ENCODE measurements at regions not wholly inside any gene's neighbourhood (a gene's known extent, or its start where the extent isn't known, plus 50 kb on each side); places are given as distances from the start of the nearest gene placed in this dataset.

GRCh38 chr1:80498673-80499072 is 1302.1 kb upstream of the ADGRL2 start:
- no peak for DNase-seq (ENCODE audit: low read depth in 1 of 2, low spot score in 1 of 2)
- H3K4me3 ChIP-seq (replicated peaks; ENCODE audit: insufficient read depth, low read length) = no peak overlapping the region
- no peak overlapping the region for H3K27ac ChIP-seq (replicated peaks)
- TF ChIP-seq CTCF (IDR thresholded peaks at IDR 0.05; ENCODE audit: insufficient read depth, low read length) (no peak), POLR2AphosphoS5 (IDR thresholded peaks at IDR 0.05; ENCODE audit: low read depth) (no peak), REST (IDR thresholded peaks at IDR 0.05; ENCODE audit: insufficient replicate concordance, low read depth) (no peak)
- no peaks in the 10 kb centered on the region for H3K27me3 ChIP-seq (ENCODE audit: insufficient read depth, poor library complexity, severe bottlenecking)

- DNase-seq (ENCODE audit: low read depth in 1 of 2, low spot score in 1 of 2) = no peak
- Histone ChIP-seq H3K4me3 (replicated peaks; ENCODE audit: insufficient read depth, low read length) (no peak overlapping the region), H3K27me3 (ENCODE audit: insufficient read depth, poor library complexity, severe bottlenecking) (no peaks in the 10 kb centered on the region), H3K27ac (replicated peaks) (no peak overlapping the region)
- no peak for TF ChIP-seq REST (IDR thresholded peaks at IDR 0.05; ENCODE audit: insufficient replicate concordance, low read depth)
- no peak for TF ChIP-seq POLR2AphosphoS5 (IDR thresholded peaks at IDR 0.05; ENCODE audit: low read depth)
- TF ChIP-seq SPI1 (IDR thresholded peaks at IDR 0.05; ENCODE audit: borderline replicate concordance, low read depth) = no peak
- no peak for TF ChIP-seq CTCF (IDR thresholded peaks at IDR 0.05; ENCODE audit: insufficient read depth, low read length)
- no peak for TF ChIP-seq GABPA (IDR thresholded peaks at IDR 0.05; ENCODE audit: low read depth)
Observed at GRCh38 chr1:80495806-80496205, 1304.9 kb upstream of the ADGRL2 start.

- H3K4me3 ChIP-seq (replicated peaks; ENCODE audit: insufficient read depth, low read length) = no peak overlapping the region
- no peak overlapping the region for H3K27ac ChIP-seq (replicated peaks)
- H3K27me3 ChIP-seq (ENCODE audit: insufficient read depth, poor library complexity, severe bottlenecking) = no peaks in the 10 kb centered on the region
- DNase-seq (ENCODE audit: low read depth in 1 of 2, low spot score in 1 of 2) = no peak
- no peak for TF ChIP-seq POLR2AphosphoS5 (IDR thresholded peaks at IDR 0.05; ENCODE audit: low read depth)
- no peak for TF ChIP-seq CTCF (IDR thresholded peaks at IDR 0.05; ENCODE audit: insufficient read depth, low read length)
- no peak for TF ChIP-seq SPI1 (IDR thresholded peaks at IDR 0.05; ENCODE audit: borderline replicate concordance, low read depth)
- TF ChIP-seq GABPA (IDR thresholded peaks at IDR 0.05; ENCODE audit: low read depth) = no peak
- no peak for TF ChIP-seq REST (IDR thresholded peaks at IDR 0.05; ENCODE audit: insufficient replicate concordance, low read depth)
Observed at GRCh38 chr1:80472145-80472544, 1328.6 kb upstream of the ADGRL2 start.
